Activated CD8-positive, alpha-beta T cell treated with anti-CD3 and anti-CD28 coated beads for 36 hours (primary cell): ENCODE measurements at regions not wholly inside any gene's neighbourhood (a gene's known extent, or its start where the extent isn't known, plus 50 kb on each side); places are given as distances from the start of the nearest gene placed in this dataset.

Experiments used
- ATAC-seq: fragments of 200-7000 bp; cut with Tn5 transposase; one replicate; pipeline ENCODE4 v1.10.0; 2021; ENCODE audit warnings: mild to moderate bottlenecking, moderate library complexity
- CTCF ChIA-PET: fragments of 350-600 bp; sonication (Branson Sonifier 250); formaldehyde crosslinking; loops from one replicate; lab custom pipeline; 2021; ENCODE audit warnings: antibody characterized with exemption; lab: Charles Lee
- POLR2A ChIA-PET: fragments of 350-600 bp; sonication (Branson Sonifier 250); formaldehyde crosslinking; loops from one replicate; lab custom pipeline; 2021; ENCODE audit warnings: antibody characterized with exemption; lab: Charles Lee
- DNase-seq: peaks from one replicate; pipeline ENCODE4 v3.0.0-alpha.2; 2020
- H3K27ac Mint-ChIP-seq: one replicate; pipeline ENCODE4 v1.8.0; 2021; ENCODE audit warnings: mild to moderate bottlenecking, mixed read lengths
- H3K27me3 Mint-ChIP-seq: one replicate; pipeline ENCODE4 v1.8.0; 2021; ENCODE audit warnings: mixed read lengths
- H3K36me3 Mint-ChIP-seq: one replicate; pipeline ENCODE4 v1.8.0; 2021; ENCODE audit warnings: low read depth, mixed read lengths
- H3K4me1 Mint-ChIP-seq: one replicate; pipeline ENCODE4 v1.8.0; 2021; ENCODE audit warnings: low read depth, mixed read lengths
- H3K4me3 Mint-ChIP-seq: one replicate; pipeline ENCODE4 v1.8.0; 2021; ENCODE audit warnings: mild to moderate bottlenecking, moderate library complexity, mixed read lengths
- H3K9me3 Mint-ChIP-seq: one replicate; pipeline ENCODE4 v1.8.0; 2021; ENCODE audit warnings: mixed read lengths
- intact Hi-C: fragments of 100-400 bp; cut with micrococcal nuclease; formaldehyde crosslinking; loops from one replicate; pipeline ENCODE4 v1.10.0; 2022
- TF ChIP-seq, protein P1 (sequence below): fragments of 200-600 bp; IDR thresholded peaks from one replicate; pipeline ENCODE4 v1.8.0; 2022; ENCODE audit warnings: antibody characterized with exemption, mild to moderate bottlenecking

DNA sequence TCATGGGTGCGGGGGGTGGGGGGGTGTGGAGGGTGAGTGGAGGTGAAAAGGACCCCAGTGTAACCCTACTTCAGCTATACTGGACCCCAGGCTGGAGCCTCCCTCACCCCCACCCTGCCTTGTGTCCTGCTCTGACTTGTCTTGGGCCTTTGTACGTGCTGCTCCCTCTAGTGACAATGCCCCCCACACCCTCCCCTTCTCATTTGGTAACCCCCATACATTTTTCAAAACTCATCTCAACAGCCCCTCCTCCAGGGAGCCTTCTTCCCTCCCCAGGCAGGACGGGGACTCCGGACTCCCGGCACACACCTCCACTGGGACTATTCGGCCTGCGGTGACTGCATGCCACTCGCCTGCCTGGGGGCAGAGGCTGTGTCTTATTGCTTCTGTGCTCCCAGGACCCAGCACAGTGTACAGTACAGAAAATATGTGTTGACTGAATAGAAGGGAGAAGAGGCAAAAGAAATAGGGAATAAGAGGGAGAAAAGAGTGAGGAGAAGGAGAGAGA lies 108.2 kb downstream of the VEGFA start:
- H3K9me3 Mint-ChIP-seq, result no peaks in the 10 kb centered on the region
- H3K36me3 Mint-ChIP-seq, result no peaks in the 10 kb centered on the region
- ATAC-seq (no peak), DNase-seq (no peak)
- no peaks in the 10 kb centered on the region for H3K4me1 Mint-ChIP-seq
- no peak overlapping the region for H3K4me3 Mint-ChIP-seq
- intact Hi-C loops, result no loop called here
- TF ChIP-seq, protein P1, sequence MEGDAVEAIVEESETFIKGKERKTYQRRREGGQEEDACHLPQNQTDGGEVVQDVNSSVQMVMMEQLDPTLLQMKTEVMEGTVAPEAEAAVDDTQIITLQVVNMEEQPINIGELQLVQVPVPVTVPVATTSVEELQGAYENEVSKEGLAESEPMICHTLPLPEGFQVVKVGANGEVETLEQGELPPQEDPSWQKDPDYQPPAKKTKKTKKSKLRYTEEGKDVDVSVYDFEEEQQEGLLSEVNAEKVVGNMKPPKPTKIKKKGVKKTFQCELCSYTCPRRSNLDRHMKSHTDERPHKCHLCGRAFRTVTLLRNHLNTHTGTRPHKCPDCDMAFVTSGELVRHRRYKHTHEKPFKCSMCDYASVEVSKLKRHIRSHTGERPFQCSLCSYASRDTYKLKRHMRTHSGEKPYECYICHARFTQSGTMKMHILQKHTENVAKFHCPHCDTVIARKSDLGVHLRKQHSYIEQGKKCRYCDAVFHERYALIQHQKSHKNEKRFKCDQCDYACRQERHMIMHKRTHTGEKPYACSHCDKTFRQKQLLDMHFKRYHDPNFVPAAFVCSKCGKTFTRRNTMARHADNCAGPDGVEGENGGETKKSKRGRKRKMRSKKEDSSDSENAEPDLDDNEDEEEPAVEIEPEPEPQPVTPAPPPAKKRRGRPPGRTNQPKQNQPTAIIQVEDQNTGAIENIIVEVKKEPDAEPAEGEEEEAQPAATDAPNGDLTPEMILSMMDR, result no peak
- CTCF ChIA-PET, result no interaction called here
- no peak overlapping the region for H3K27ac Mint-ChIP-seq
- H3K27me3 Mint-ChIP-seq, result no peaks in the 10 kb centered on the region
- POLR2A ChIA-PET, result no interaction called here

DNA sequence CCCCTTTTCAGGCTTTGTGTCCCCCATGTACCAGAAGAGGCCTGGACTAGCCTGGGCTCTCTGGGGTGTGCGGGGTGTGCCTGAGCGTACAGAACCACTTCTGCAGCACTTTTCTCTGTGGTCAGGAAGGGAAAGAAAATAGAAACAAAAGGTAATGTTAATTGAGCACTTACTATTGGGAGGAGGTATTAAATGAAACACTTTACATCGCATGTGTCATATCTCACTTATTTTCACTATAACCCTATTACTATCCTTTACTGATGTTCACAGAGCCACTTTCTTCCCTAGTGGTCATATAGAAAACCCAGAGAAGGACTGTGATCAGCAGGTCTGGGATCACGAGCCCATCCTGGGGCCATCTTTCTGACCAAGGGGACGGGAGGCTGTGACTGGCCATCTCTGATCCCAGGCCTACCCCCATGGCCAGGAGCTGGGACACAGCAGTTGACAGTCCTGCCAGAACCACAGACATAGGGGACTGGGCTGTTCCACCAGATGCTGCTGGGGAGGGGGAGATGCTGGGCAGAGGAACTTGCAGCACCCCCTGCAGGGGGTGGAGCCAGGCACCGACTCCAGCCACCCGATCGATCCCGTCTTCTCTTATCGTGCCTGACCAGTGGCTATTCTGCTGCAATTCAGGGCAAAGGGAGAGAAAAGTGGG lies 107.6 kb downstream of the VEGFA start:
- H3K36me3 Mint-ChIP-seq, result no peaks in the 10 kb centered on the region
- H3K27me3 Mint-ChIP-seq, result no peaks in the 10 kb centered on the region
- H3K4me3 Mint-ChIP-seq, result no peak overlapping the region
- TF ChIP-seq, protein P1, result no peak
- ATAC-seq, result no peak
- ChIA-PET POLR2A (no interaction called here), CTCF (no interaction called here)
- intact Hi-C loops, result no loop called here
- H3K27ac Mint-ChIP-seq, result no peak overlapping the region
- no peak for DNase-seq
- no peaks in the 10 kb centered on the region for H3K9me3 Mint-ChIP-seq
- H3K4me1 Mint-ChIP-seq, result no peaks in the 10 kb centered on the region

DNA sequence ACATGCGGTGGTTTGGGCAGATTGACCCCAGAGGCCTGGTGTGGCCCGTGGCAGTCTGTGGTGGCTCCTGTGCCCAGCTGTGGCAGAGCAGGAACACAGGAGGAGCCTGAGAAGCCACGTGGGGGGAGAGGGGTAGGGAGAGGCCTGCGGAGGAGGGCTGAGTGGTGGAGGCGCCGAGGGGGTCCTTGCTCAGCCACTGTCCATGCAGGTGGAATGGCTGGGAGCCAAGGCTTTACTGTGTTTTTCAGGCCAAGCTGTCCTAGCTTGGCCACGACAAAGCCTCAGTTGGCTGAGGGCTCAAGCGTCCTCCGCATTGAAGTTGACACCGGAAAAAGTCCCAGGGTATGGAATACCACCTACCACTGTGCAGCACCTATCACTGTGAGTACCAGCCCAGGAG lies 107.0 kb downstream of the VEGFA start:
- Mint-ChIP-seq H3K27me3 (no peaks in the 10 kb centered on the region), H3K27ac (no peak overlapping the region), H3K36me3 (no peaks in the 10 kb centered on the region), H3K4me3 (no peak overlapping the region), H3K4me1 (no peaks in the 10 kb centered on the region), H3K9me3 (no peaks in the 10 kb centered on the region)
- POLR2A ChIA-PET, result no interaction called here
- no peak for DNase-seq
- CTCF ChIA-PET, result no interaction called here
- intact Hi-C loops, result no loop called here
- TF ChIP-seq, protein P1, result no peak
- ATAC-seq, result no peak

DNA sequence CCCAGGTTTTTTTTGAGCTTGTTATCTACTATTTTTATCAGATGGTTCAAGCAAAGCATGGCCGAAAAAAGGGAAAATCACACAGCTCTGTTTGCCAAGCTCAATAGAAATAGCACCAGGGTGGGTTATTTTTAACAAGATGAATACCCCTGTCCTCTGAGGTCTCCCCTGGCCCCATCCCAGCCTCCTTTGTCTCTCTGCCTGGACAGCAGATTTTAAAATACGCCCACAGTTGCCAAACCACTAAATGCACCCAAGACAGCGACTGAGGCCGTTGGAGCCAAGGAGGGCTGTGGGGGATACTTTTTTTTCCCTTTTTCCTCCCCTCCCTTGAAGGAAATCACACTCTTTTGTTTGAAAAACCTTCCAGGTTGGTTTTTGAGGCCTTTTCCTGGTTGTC lies 106.6 kb downstream of the VEGFA start:
- Mint-ChIP-seq H3K27ac (no peak overlapping the region), H3K36me3 (no peaks in the 10 kb centered on the region), H3K9me3 (no peaks in the 10 kb centered on the region), H3K4me3 (no peak overlapping the region), H3K4me1 (no peaks in the 10 kb centered on the region), H3K27me3 (no peaks in the 10 kb centered on the region)
- ChIA-PET CTCF (no interaction called here), POLR2A (no interaction called here)
- ATAC-seq, result no peak
- no peak for DNase-seq
- intact Hi-C loops, result no loop called here
- TF ChIP-seq, protein P1, result no peak

DNA sequence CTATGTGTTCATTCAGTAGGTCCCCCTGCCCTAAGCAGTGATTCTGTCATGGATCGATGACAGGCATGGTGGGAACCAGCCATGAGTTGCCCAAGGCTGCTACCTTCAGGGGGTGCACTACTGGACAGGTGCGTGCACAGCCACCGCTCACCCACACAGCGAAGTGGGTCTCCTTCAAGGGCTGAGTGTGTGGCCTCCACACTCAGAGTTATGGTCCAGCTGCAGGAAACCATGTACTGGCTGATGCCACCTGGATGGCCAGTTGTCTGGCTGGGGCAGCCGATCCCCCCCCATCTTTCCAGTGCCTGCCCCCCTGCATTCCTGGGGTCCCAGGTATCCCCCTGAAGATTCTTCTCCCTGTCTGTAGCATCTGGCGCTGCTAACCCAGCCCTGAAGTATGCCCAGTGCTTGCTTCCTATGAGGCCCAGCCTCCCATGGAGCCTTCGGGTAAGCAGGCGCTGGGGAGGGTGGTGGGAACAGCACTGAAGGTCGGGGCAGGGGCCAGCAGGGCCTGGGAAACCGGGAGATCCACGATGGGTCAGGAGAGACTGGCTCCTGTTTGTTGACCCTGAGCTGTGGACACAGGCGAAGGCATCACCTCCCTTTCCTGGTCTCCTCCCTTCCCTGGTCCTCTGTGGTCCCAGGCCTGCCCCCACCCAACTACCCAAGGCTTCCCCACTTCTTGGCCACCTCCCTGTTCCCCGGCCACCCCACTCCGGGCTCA lies 106.0 kb downstream of the VEGFA start:
- no peak overlapping the region for H3K27ac Mint-ChIP-seq
- TF ChIP-seq, protein P1, result no peak
- intact Hi-C loops, result no loop called here
- no peaks in the 10 kb centered on the region for H3K27me3 Mint-ChIP-seq
- ChIA-PET CTCF (no interaction called here), POLR2A (no interaction called here)
- ATAC-seq (no peak), DNase-seq (no peak)
- H3K36me3 Mint-ChIP-seq, result no peaks in the 10 kb centered on the region
- H3K9me3 Mint-ChIP-seq, result no peaks in the 10 kb centered on the region
- H3K4me1 Mint-ChIP-seq, result no peaks in the 10 kb centered on the region
- H3K4me3 Mint-ChIP-seq, result no peak overlapping the region
